GM18505 (cell line): ENCODE measurements at regions not wholly inside any gene's neighbourhood (a gene's known extent, or its start where the extent isn't known, plus 50 kb on each side); places are given as distances from the start of the nearest gene placed in this dataset.

Experiments
- ATAC-seq: cut with Tn5 transposase; IDR thresholded peaks from one replicate; pipeline ENCODE4 v1.9.1; 2021; ENCODE audit not compliant: unreplicated experiment
- POLR2A ChIP-seq: IDR thresholded peaks from 4 replicates; pipeline ENCODE4 v1.6.1; 2011; ENCODE audit warnings: borderline replicate concordance; ENCODE audit not compliant: insufficient read depth, insufficient read length; ENCODE audit errors: extremely low read depth

- no peak for TF ChIP-seq POLR2A
- no peak for ATAC-seq
Measured at GRCh38 chr1:8142955-8143629, 117.0 kb upstream of the ERRFI1 start.

GRCh38 chr1:8139941-8140340, 113.8 kb upstream of the ERRFI1 start:
- ATAC-seq = no peak
- TF ChIP-seq POLR2A = no peak

GRCh38 chr1:8139383-8139782, 113.3 kb upstream of the ERRFI1 start:
- ATAC-seq = no peak
- TF ChIP-seq POLR2A = no peak

- ATAC-seq = no peak
Measured at GRCh38 chr1:8138673-8139072, 112.6 kb upstream of the ERRFI1 start.

GRCh38 chr1:8137481-8138244, 111.6 kb upstream of the ERRFI1 start:
- no peak for ATAC-seq
- TF ChIP-seq POLR2A = no peak

More at GRCh38 chr1:8138673-8139072, 112.6 kb upstream of the ERRFI1 start:
- TF ChIP-seq POLR2A = no peak

- no peak for ATAC-seq
- no peak for TF ChIP-seq POLR2A
Measured at GRCh38 chr1:8136766-8137165, 110.7 kb upstream of the ERRFI1 start.

- no peak for ATAC-seq
- TF ChIP-seq POLR2A = no peak
Measured at GRCh38 chr1:8135250-8135649, 109.1 kb upstream of the ERRFI1 start.

- ATAC-seq = no peak
- no peak for TF ChIP-seq POLR2A
Measured at GRCh38 chr1:8134546-8135235, 108.6 kb upstream of the ERRFI1 start.

- no peak for ATAC-seq
- no peak for TF ChIP-seq POLR2A
Measured at GRCh38 chr1:8133657-8134430, 107.7 kb upstream of the ERRFI1 start.

GRCh38 chr1:8133190-8133589, 107.1 kb upstream of the ERRFI1 start:
- ATAC-seq = no peak
- TF ChIP-seq POLR2A = no peak

- no peak for ATAC-seq
- TF ChIP-seq POLR2A = no peak
Measured at GRCh38 chr1:8127171-8127641, 101.1 kb upstream of the ERRFI1 start.

GRCh38 chr1:8122477-8123407, 96.6 kb upstream of the ERRFI1 start:
- no peak for TF ChIP-seq POLR2A

GRCh38 chr1:8122160-8122476, 96.0 kb upstream of the ERRFI1 start:
- no peak for TF ChIP-seq POLR2A
- ATAC-seq = no peak

More at GRCh38 chr1:8122477-8123407, 96.6 kb upstream of the ERRFI1 start:
- ATAC-seq = no peak
